WTC11 (cell line): ENCODE measurements at regions not wholly inside any gene's neighbourhood (a gene's known extent, or its start where the extent isn't known, plus 50 kb on each side); places are given as distances from the start of the nearest gene placed in this dataset.

Source experiments
- ATAC-seq: fragments of 200-7000 bp; cut with Tn5 transposase; 2 replicates; pipeline ENCODE4 v1.10.0; 2021; ENCODE audit warnings: mild to moderate bottlenecking, moderate library complexity
- CTCF ChIA-PET: fragments of 300-600 bp; sonication (Branson Sonifier 250); formaldehyde crosslinking; loops from one replicate; lab custom pipeline; 2021; ENCODE audit warnings: antibody characterized with exemption; lab: Charles Lee
- POLR2A ChIA-PET: fragments of 350-600 bp; sonication (Branson Sonifier 250); formaldehyde crosslinking; loops from one replicate; lab custom pipeline; 2021; ENCODE audit warnings: antibody characterized with exemption; lab: Charles Lee
- DNase-seq: peaks from one replicate; pipeline ENCODE4 v3.0.0; 2021; ENCODE audit warnings: low spot score
- H3K27ac Mint-ChIP-seq: 2 replicates; pipeline ENCODE4 v1.8.0; 2021; ENCODE audit warnings: mixed read lengths
- H3K27me3 Mint-ChIP-seq: 2 replicates; pipeline ENCODE4 v1.8.0; 2021; ENCODE audit warnings: low read depth, mild to moderate bottlenecking, moderate library complexity, mixed read lengths
- H3K36me3 Mint-ChIP-seq: 2 replicates; pipeline ENCODE4 v1.8.0; 2021; ENCODE audit warnings: mixed read lengths
- H3K4me1 Mint-ChIP-seq: 2 replicates; pipeline ENCODE4 v1.8.0; 2022; ENCODE audit warnings: mixed read lengths
- H3K4me3 Mint-ChIP-seq: 2 replicates; pipeline ENCODE4 v1.8.0; 2021; ENCODE audit warnings: mild to moderate bottlenecking, moderate library complexity, mixed read lengths
- H3K9me3 Mint-ChIP-seq: 2 replicates; pipeline ENCODE4 v1.8.0; 2021; ENCODE audit warnings: mixed read lengths
- GRHL2 ChIP-seq: fragments of 250-450 bp; sonication (Bioruptor Pico); IDR thresholded peaks from 2 replicates; pipeline ENCODE4 v1.8.0; 2022; ENCODE audit warnings: mild to moderate bottlenecking, moderate library complexity; ENCODE audit not compliant: insufficient replicate concordance, severe bottlenecking
- GTF2I ChIP-seq: fragments of 250-450 bp; sonication (Bioruptor Pico); conservative IDR thresholded peaks from 2 replicates; pipeline ENCODE4 v1.4.0; 2021; ENCODE audit warnings: mild to moderate bottlenecking
- NFATC4 ChIP-seq: fragments of 250-450 bp; sonication (Bioruptor Pico); IDR thresholded peaks from 2 replicates; pipeline ENCODE4 v1.9.0; 2021; ENCODE audit warnings: mild to moderate bottlenecking
- NFYB ChIP-seq: sonication (generic); formaldehyde crosslinking; conservative IDR thresholded peaks from 2 replicates; pipeline ENCODE4 v1.8.0; 2022; ENCODE audit warnings: low read depth, missing genetic modification reagents
- NR2C2 ChIP-seq: sonication (generic); formaldehyde crosslinking; IDR thresholded peaks from 2 replicates; pipeline ENCODE4 v1.8.0; 2022; ENCODE audit warnings: mild to moderate bottlenecking, missing genetic modification reagents
- SMAD4 ChIP-seq: sonication (generic); formaldehyde crosslinking; IDR thresholded peaks from 2 replicates; pipeline ENCODE4 v1.8.0; 2022; ENCODE audit warnings: mild to moderate bottlenecking, missing genetic modification reagents
- TCF7 ChIP-seq: sonication (generic); formaldehyde crosslinking; IDR thresholded peaks from 2 replicates; pipeline ENCODE4 v1.8.0; 2022; ENCODE audit warnings: mild to moderate bottlenecking, low read depth, missing genetic modification reagents, moderate library complexity
- TP53 ChIP-seq: sonication (generic); formaldehyde crosslinking; IDR thresholded peaks from 2 replicates; pipeline ENCODE4 v1.8.1; 2023; ENCODE audit warnings: mild to moderate bottlenecking, missing genetic modification reagents
- TF ChIP-seq, protein P1 (sequence below): fragments of 250-450 bp; sonication (Bioruptor Pico); conservative IDR thresholded peaks from 2 replicates; pipeline ENCODE4 v1.9.0; 2021; ENCODE audit warnings: mild to moderate bottlenecking
- TF ChIP-seq, protein P2 (sequence below): sonication (generic); formaldehyde crosslinking; IDR thresholded peaks from 2 replicates; pipeline ENCODE4 v1.8.1; 2022; ENCODE audit warnings: mild to moderate bottlenecking, moderate library complexity, missing genetic modification reagents
- TF ChIP-seq, protein P3 (sequence below): sonication (generic); formaldehyde crosslinking; IDR thresholded peaks from 2 replicates; pipeline ENCODE4 v1.8.1; 2023; ENCODE audit warnings: mild to moderate bottlenecking, moderate library complexity, missing genetic modification reagents
- TF ChIP-seq, protein P4 (sequence below): fragments of 250-450 bp; sonication (Bioruptor Pico); IDR thresholded peaks from 2 replicates; pipeline ENCODE4 v2.1.2; 2022; ENCODE audit warnings: mild to moderate bottlenecking, moderate library complexity
- TF ChIP-seq, protein P5 (sequence below): fragments of 250-450 bp; sonication (Bioruptor Pico); IDR thresholded peaks from 2 replicates; pipeline ENCODE4 v1.9.0; 2021; ENCODE audit warnings: moderate library complexity, mild to moderate bottlenecking, inconsistent platforms, borderline replicate concordance
- TF ChIP-seq, protein P6 (sequence below): sonication (generic); formaldehyde crosslinking; IDR thresholded peaks from 2 replicates; pipeline ENCODE4 v1.8.0; 2023; ENCODE audit warnings: missing genetic modification reagents
- TF ChIP-seq, protein P7 (sequence below): sonication (generic); formaldehyde crosslinking; IDR thresholded peaks from 2 replicates; pipeline ENCODE4 v1.8.1; 2022; ENCODE audit warnings: missing genetic modification reagents, borderline replicate concordance

DNA sequence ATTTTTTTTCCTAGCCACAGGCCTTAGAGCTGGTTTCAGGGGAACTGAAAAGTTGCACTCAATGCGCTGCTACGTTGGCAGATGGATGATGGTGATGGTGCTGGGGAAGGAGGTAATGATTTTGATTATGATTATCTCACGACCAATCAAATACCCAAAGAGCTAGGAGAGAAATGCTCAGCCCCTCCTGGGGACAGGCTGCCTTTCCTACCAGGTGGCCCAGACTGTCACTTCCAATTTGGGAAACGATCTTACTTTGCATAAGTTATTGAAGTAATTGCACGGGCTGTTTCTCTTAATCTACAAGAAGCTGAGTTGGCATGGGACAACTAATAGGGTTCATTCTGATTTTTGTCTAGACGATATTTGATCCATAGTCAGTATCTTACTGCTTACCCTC, 379.7 kb upstream of the EEF2KMT start (continued):
- TF ChIP-seq GRHL2 (CRISPR knock-in tag), result no peak
- TF ChIP-seq NFATC4 (CRISPR knock-in tag), result no peak
- no peak for TF ChIP-seq NFYB (CRISPR knock-in tag)
- no peak for TF ChIP-seq TP53 (CRISPR knock-in tag)
- TF ChIP-seq, protein P1, sequence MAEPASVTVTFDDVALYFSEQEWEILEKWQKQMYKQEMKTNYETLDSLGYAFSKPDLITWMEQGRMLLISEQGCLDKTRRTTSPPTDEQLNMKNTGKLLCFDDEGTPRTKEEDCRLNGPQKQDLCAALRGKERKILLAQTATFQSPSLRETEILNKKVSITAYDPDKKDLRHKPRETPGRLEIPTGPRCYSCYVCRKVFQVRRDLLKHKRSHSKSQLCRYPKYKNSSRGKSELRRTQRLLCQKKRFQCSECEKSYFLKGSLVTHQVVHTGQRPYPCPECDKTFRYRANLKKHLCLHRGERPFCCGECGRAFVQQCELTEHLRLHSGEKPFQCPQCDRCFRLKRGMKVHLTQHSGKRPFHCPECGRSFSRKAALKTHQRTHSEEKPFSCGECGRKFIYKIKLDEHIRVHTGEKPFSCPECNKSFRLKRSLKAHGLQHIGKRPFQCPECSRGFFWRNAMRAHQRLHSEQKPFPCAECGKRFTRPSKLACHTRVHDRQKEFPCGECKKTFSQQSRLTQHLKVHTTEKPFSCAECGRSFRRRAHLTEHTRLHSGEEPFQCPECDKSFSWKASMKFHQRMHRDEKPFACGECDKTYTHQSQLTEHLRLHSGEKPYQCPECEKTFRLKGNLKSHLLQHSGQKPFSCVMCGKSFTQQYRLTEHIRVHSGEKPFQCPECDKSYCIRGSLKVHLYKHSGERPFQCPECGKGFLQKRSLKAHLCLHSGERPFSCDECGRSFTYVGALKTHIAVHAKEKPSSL (CRISPR knock-in tag), result no peak
- TF ChIP-seq SMAD4 (CRISPR knock-in tag), result no peak
- TF ChIP-seq, protein P2, sequence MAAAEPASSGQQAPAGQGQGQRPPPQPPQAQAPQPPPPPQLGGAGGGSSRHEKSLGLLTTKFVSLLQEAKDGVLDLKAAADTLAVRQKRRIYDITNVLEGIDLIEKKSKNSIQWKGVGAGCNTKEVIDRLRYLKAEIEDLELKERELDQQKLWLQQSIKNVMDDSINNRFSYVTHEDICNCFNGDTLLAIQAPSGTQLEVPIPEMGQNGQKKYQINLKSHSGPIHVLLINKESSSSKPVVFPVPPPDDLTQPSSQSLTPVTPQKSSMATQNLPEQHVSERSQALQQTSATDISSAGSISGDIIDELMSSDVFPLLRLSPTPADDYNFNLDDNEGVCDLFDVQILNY, result no peak
- TF ChIP-seq TCF7 (CRISPR knock-in tag), result no peak
- TF ChIP-seq NR2C2 (CRISPR knock-in tag), result no peak

DNA sequence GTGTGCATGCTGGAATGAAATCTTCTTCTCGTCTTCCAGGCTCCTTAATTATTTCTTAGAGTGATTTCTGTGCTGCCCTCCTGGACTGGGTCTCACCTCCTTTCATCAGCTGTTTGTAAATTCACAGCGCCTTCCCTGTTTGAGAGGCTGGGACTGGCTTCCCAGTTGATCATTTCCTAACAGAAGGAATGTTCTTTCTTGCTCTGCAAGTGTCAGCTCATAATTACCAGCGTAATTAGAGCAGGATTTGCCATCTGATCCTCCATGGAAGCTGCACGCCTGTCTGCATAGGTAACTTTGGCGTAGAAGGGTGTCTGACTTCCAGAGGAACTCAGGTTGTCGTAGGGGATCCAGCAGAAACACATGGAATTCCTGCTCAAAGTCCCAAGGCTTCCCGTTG, 375.0 kb upstream of the EEF2KMT start:
- H3K4me1 Mint-ChIP-seq, result peaks cover under 1% of the 10 kb centered on the region; the same call in 1 of the 2 replicates
- H3K9me3 Mint-ChIP-seq, result peaks cover 10% of the 10 kb centered on the region
- DNase-seq (no peak), ATAC-seq (no peak)
- no peak overlapping the region for H3K4me3 Mint-ChIP-seq
- ChIA-PET CTCF (no interaction called here), POLR2A (no interaction called here)
- H3K27me3 Mint-ChIP-seq, result peaks cover 4% of the 10 kb centered on the region; the same call in 1 of the 2 replicates
- H3K36me3 Mint-ChIP-seq, result no peaks in the 10 kb centered on the region
- TF ChIP-seq, protein P3, sequence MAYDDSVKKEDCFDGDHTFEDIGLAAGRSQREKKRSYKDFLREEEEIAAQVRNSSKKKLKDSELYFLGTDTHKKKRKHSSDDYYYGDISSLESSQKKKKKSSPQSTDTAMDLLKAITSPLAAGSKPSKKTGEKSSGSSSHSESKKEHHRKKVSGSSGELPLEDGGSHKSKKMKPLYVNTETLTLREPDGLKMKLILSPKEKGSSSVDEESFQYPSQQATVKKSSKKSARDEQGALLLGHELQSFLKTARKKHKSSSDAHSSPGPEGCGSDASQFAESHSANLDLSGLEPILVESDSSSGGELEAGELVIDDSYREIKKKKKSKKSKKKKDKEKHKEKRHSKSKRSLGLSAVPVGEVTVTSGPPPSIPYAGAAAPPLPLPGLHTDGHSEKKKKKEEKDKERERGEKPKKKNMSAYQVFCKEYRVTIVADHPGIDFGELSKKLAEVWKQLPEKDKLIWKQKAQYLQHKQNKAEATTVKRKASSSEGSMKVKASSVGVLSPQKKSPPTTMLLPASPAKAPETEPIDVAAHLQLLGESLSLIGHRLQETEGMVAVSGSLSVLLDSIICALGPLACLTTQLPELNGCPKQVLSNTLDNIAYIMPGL (CRISPR knock-in tag), result no peak
- TF ChIP-seq, protein P4, sequence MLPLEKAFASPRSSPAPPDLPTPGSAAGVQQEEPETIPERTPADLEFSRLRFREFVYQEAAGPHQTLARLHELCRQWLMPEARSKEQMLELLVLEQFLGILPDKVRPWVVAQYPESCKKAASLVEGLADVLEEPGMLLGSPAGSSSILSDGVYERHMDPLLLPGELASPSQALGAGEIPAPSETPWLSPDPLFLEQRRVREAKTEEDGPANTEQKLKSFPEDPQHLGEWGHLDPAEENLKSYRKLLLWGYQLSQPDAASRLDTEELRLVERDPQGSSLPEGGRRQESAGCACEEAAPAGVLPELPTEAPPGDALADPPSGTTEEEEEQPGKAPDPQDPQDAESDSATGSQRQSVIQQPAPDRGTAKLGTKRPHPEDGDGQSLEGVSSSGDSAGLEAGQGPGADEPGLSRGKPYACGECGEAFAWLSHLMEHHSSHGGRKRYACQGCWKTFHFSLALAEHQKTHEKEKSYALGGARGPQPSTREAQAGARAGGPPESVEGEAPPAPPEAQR (CRISPR knock-in tag), result no peak
- TF ChIP-seq GRHL2 (CRISPR knock-in tag) (no peak), GTF2I (CRISPR knock-in tag) (no peak)
- TF ChIP-seq, protein P5, sequence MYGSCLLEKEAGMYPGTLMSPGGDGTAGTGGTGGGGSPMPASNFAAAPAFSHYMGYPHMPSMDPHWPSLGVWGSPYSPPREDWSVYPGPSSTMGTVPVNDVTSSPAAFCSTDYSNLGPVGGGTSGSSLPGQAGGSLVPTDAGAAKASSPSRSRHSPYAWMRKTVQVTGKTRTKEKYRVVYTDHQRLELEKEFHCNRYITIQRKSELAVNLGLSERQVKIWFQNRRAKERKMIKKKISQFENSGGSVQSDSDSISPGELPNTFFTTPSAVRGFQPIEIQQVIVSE, result no peak
- TF ChIP-seq, protein P6, sequence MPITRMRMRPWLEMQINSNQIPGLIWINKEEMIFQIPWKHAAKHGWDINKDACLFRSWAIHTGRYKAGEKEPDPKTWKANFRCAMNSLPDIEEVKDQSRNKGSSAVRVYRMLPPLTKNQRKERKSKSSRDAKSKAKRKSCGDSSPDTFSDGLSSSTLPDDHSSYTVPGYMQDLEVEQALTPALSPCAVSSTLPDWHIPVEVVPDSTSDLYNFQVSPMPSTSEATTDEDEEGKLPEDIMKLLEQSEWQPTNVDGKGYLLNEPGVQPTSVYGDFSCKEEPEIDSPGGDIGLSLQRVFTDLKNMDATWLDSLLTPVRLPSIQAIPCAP (CRISPR knock-in tag), result no peak
- TF ChIP-seq, protein P7, sequence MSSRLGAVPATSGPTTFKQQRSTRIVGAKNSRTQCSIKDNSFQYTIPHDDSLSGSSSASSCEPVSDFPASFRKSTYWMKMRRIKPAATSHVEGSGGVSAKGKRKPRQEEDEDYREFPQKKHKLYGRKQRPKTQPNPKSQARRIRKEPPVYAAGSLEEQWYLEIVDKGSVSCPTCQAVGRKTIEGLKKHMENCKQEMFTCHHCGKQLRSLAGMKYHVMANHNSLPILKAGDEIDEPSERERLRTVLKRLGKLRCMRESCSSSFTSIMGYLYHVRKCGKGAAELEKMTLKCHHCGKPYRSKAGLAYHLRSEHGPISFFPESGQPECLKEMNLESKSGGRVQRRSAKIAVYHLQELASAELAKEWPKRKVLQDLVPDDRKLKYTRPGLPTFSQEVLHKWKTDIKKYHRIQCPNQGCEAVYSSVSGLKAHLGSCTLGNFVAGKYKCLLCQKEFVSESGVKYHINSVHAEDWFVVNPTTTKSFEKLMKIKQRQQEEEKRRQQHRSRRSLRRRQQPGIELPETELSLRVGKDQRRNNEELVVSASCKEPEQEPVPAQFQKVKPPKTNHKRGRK, result no peak
- no peak overlapping the region for H3K27ac Mint-ChIP-seq
